ENCODE measurements at regions not wholly inside any gene's neighbourhood (a gene's known extent, or its start where the extent isn't known, plus 50 kb on each side); places are given as distances from the start of the nearest gene placed in this dataset.

- peaks cover 0 to 8% of the 10 kb centered on the region in 2 experiments for H3K27me3 ChIP-seq (ENCODE audit: control insufficient read depth in 1 of 2, insufficient read depth in 1 of 2, low read length in 2 of 2)
Measured at GRCh38 chr12:67096533-67097318, 172.4 kb upstream of the CAND1 start.

GRCh38 chr12:67099858-67100257 lies 169.3 kb upstream of the CAND1 start:
- no peak overlapping the region for H3K18ac ChIP-seq (ENCODE audit: low read depth in 1 of 2, low read length in 2 of 2)
- H3K4me3 ChIP-seq (ENCODE audit: insufficient read depth in 1 of 2, low read depth in 1 of 2, low read length in 2 of 2) = no peak overlapping the region
- no peak overlapping the region for H3K23ac ChIP-seq (ENCODE audit: low read length in 2 of 2)
- H2BK15ac ChIP-seq (ENCODE audit: low read depth, poor library complexity, severe bottlenecking) = no peak overlapping the region
- H3K27me3 ChIP-seq (ENCODE audit: control insufficient read depth in 1 of 2, insufficient read depth in 1 of 2, low read length in 2 of 2) = peaks cover 0 to 3% of the 10 kb centered on the region in 2 experiments
- 88% methylated on average over 1 of the region's 3 CpGs for WGBS
- no peak overlapping the region for H3K14ac ChIP-seq (ENCODE audit: low read length in 2 of 2)
- no peak overlapping the region for H2BK5ac ChIP-seq (ENCODE audit: low read depth, low read length, poor library complexity, severe bottlenecking)
- H3K9ac ChIP-seq (ENCODE audit: low read length) = no peak overlapping the region
- H3K36me3 ChIP-seq (ENCODE audit: control insufficient read depth in 1 of 2, insufficient read depth in 2 of 2, low read depth in 1 of 2, low read length in 2 of 2) = no peaks in the 10 kb centered on the region
- H2BK120ac ChIP-seq (ENCODE audit: low read depth, low read length) = no peak overlapping the region
- no peak overlapping the region for H2AK5ac ChIP-seq (ENCODE audit: low read length, severe bottlenecking)
- no peaks in the 10 kb centered on the region for H3K79me1 ChIP-seq (replicated peaks; ENCODE audit: low read length, poor library complexity, severe bottlenecking)
- H3K4ac ChIP-seq (ENCODE audit: low read depth in 1 of 2, low read length in 2 of 2) = no peak overlapping the region
- no peak overlapping the region for H2BK12ac ChIP-seq (ENCODE audit: low read length in 2 of 2)
- peaks cover 24% of the 10 kb centered on the region for H3K9me3 ChIP-seq (ENCODE audit: control insufficient read depth, low read length)
- H4K91ac ChIP-seq (ENCODE audit: low read length) = no peak overlapping the region
- H4K8ac ChIP-seq (ENCODE audit: low read length) = no peak overlapping the region
- H3K4me1 ChIP-seq (ENCODE audit: control insufficient read depth, insufficient read depth, low read depth, low read length) = no peaks in the 10 kb centered on the region
- no peak overlapping the region for H2AFZ ChIP-seq (ENCODE audit: low read depth, low read length)
- H3K27ac ChIP-seq (ENCODE audit: low read length, poor library complexity, severe bottlenecking) = no peak overlapping the region
- H3K4me2 ChIP-seq (ENCODE audit: low read length, poor library complexity, severe bottlenecking) = no peak overlapping the region
- no peak for DNase-seq

More at GRCh38 chr12:67096533-67097318, 172.4 kb upstream of the CAND1 start:
- Histone ChIP-seq H2BK5ac (ENCODE audit: low read depth, low read length, poor library complexity, severe bottlenecking) (no peak overlapping the region), H2BK12ac (ENCODE audit: low read length in 2 of 2) (no peak overlapping the region), H3K4ac (ENCODE audit: low read depth in 1 of 2, low read length in 2 of 2) (no peak overlapping the region), H2AK5ac (ENCODE audit: low read length, severe bottlenecking) (no peak overlapping the region), H3K9ac (ENCODE audit: low read length) (peak overlapping the region; percentile 61), H3K14ac (ENCODE audit: low read length in 2 of 2) (no peak overlapping the region), H2AFZ (ENCODE audit: low read depth, low read length) (no peak overlapping the region), H4K91ac (ENCODE audit: low read length) (no peak overlapping the region), H3K4me3 (ENCODE audit: insufficient read depth in 1 of 2, low read depth in 1 of 2, low read length in 2 of 2) (peak overlapping the region in 1 of 2 experiments; percentile 58), H3K4me2 (ENCODE audit: low read length, poor library complexity, severe bottlenecking) (no peak overlapping the region), H3K27ac (ENCODE audit: low read length, poor library complexity, severe bottlenecking) (peak overlapping the region; percentile 8), H2BK15ac (ENCODE audit: low read depth, poor library complexity, severe bottlenecking) (no peak overlapping the region), H2BK120ac (ENCODE audit: low read depth, low read length) (no peak overlapping the region), H3K4me1 (ENCODE audit: control insufficient read depth, insufficient read depth, low read depth, low read length) (no peaks in the 10 kb centered on the region), H3K79me1 (replicated peaks; ENCODE audit: low read length, poor library complexity, severe bottlenecking) (no peaks in the 10 kb centered on the region), H4K8ac (ENCODE audit: low read length) (no peak overlapping the region), H3K18ac (ENCODE audit: low read depth in 1 of 2, low read length in 2 of 2) (no peak overlapping the region), H3K36me3 (ENCODE audit: control insufficient read depth in 1 of 2, insufficient read depth in 2 of 2, low read depth in 1 of 2, low read length in 2 of 2) (no peaks in the 10 kb centered on the region), H3K9me3 (ENCODE audit: control insufficient read depth, low read length) (no peaks in the 10 kb centered on the region), H3K23ac (ENCODE audit: low read length in 2 of 2) (no peak overlapping the region)
- WGBS = 75% methylated on average over 1 of the region's 2 CpGs
- peak; percentile 30 for DNase-seq

- no CpG with 5 or more reads among the region's 1 CpG for WGBS
Measured at GRCh38 chr12:67103521-67103920, 165.6 kb upstream of the CAND1 start.

GRCh38 chr12:67107235-67107634 lies 161.9 kb upstream of the CAND1 start:
- H3K9me3 ChIP-seq (ENCODE audit: control insufficient read depth, low read length) = peaks cover 55% of the 10 kb centered on the region
- H2BK12ac ChIP-seq (ENCODE audit: low read length in 2 of 2) = no peak overlapping the region
- H4K91ac ChIP-seq (ENCODE audit: low read length) = no peak overlapping the region
- H4K8ac ChIP-seq (ENCODE audit: low read length) = no peak overlapping the region
- H2BK15ac ChIP-seq (ENCODE audit: low read depth, poor library complexity, severe bottlenecking) = no peak overlapping the region
- no peak overlapping the region for H2AK5ac ChIP-seq (ENCODE audit: low read length, severe bottlenecking)
- no peak overlapping the region for H3K23ac ChIP-seq (ENCODE audit: low read length in 2 of 2)
- no peak overlapping the region for H3K18ac ChIP-seq (ENCODE audit: low read depth in 1 of 2, low read length in 2 of 2)
- H3K79me1 ChIP-seq (replicated peaks; ENCODE audit: low read length, poor library complexity, severe bottlenecking) = no peaks in the 10 kb centered on the region
- H2BK5ac ChIP-seq (ENCODE audit: low read depth, low read length, poor library complexity, severe bottlenecking) = no peak overlapping the region
- H3K4ac ChIP-seq (ENCODE audit: low read depth in 1 of 2, low read length in 2 of 2) = no peak overlapping the region
- H3K27ac ChIP-seq (ENCODE audit: low read length, poor library complexity, severe bottlenecking) = no peak overlapping the region
- no peak overlapping the region for H3K9ac ChIP-seq (ENCODE audit: low read length)
- 55% methylated on average over 1 of the region's 1 CpG for WGBS
- peaks cover 0 to 2% of the 10 kb centered on the region in 2 experiments for H3K27me3 ChIP-seq (ENCODE audit: control insufficient read depth in 1 of 2, insufficient read depth in 1 of 2, low read length in 2 of 2)
- H3K4me2 ChIP-seq (ENCODE audit: low read length, poor library complexity, severe bottlenecking) = no peak overlapping the region
- H3K4me1 ChIP-seq (ENCODE audit: control insufficient read depth, insufficient read depth, low read depth, low read length) = no peaks in the 10 kb centered on the region
- H2AFZ ChIP-seq (ENCODE audit: low read depth, low read length) = no peak overlapping the region
- no peak overlapping the region for H3K14ac ChIP-seq (ENCODE audit: low read length in 2 of 2)
- H3K4me3 ChIP-seq (ENCODE audit: insufficient read depth in 1 of 2, low read depth in 1 of 2, low read length in 2 of 2) = no peak overlapping the region
- no peaks in the 10 kb centered on the region for H3K36me3 ChIP-seq (ENCODE audit: control insufficient read depth in 1 of 2, insufficient read depth in 2 of 2, low read depth in 1 of 2, low read length in 2 of 2)
- no peak for DNase-seq
- no peak overlapping the region for H2BK120ac ChIP-seq (ENCODE audit: low read depth, low read length)

More at GRCh38 chr12:67103521-67103920, 165.6 kb upstream of the CAND1 start:
- Histone ChIP-seq H2AK5ac (ENCODE audit: low read length, severe bottlenecking) (no peak overlapping the region), H3K4me3 (ENCODE audit: insufficient read depth in 1 of 2, low read depth in 1 of 2, low read length in 2 of 2) (no peak overlapping the region), H3K4me2 (ENCODE audit: low read length, poor library complexity, severe bottlenecking) (no peak overlapping the region), H2BK5ac (ENCODE audit: low read depth, low read length, poor library complexity, severe bottlenecking) (no peak overlapping the region), H2BK12ac (ENCODE audit: low read length in 2 of 2) (no peak overlapping the region), H3K18ac (ENCODE audit: low read depth in 1 of 2, low read length in 2 of 2) (no peak overlapping the region), H3K14ac (ENCODE audit: low read length in 2 of 2) (no peak overlapping the region), H2AFZ (ENCODE audit: low read depth, low read length) (no peak overlapping the region), H3K4ac (ENCODE audit: low read depth in 1 of 2, low read length in 2 of 2) (no peak overlapping the region), H3K36me3 (ENCODE audit: control insufficient read depth in 1 of 2, insufficient read depth in 2 of 2, low read depth in 1 of 2, low read length in 2 of 2) (no peaks in the 10 kb centered on the region), H2BK15ac (ENCODE audit: low read depth, poor library complexity, severe bottlenecking) (no peak overlapping the region), H4K91ac (ENCODE audit: low read length) (no peak overlapping the region), H3K4me1 (ENCODE audit: control insufficient read depth, insufficient read depth, low read depth, low read length) (no peaks in the 10 kb centered on the region), H2BK120ac (ENCODE audit: low read depth, low read length) (no peak overlapping the region), H3K27me3 (ENCODE audit: control insufficient read depth in 1 of 2, insufficient read depth in 1 of 2, low read length in 2 of 2) (peaks cover 0 to 3% of the 10 kb centered on the region in 2 experiments), H3K27ac (ENCODE audit: low read length, poor library complexity, severe bottlenecking) (no peak overlapping the region), H3K79me1 (replicated peaks; ENCODE audit: low read length, poor library complexity, severe bottlenecking) (no peaks in the 10 kb centered on the region), H3K23ac (ENCODE audit: low read length in 2 of 2) (no peak overlapping the region), H3K9me3 (ENCODE audit: control insufficient read depth, low read length) (peaks cover 53% of the 10 kb centered on the region), H4K8ac (ENCODE audit: low read length) (no peak overlapping the region), H3K9ac (ENCODE audit: low read length) (no peak overlapping the region)
- DNase-seq = no peak
